ENCODE measurements at regions not wholly inside any gene's neighbourhood (a gene's known extent, or its start where the extent isn't known, plus 50 kb on each side); places are given as distances from the start of the nearest gene placed in this dataset.

DNA sequence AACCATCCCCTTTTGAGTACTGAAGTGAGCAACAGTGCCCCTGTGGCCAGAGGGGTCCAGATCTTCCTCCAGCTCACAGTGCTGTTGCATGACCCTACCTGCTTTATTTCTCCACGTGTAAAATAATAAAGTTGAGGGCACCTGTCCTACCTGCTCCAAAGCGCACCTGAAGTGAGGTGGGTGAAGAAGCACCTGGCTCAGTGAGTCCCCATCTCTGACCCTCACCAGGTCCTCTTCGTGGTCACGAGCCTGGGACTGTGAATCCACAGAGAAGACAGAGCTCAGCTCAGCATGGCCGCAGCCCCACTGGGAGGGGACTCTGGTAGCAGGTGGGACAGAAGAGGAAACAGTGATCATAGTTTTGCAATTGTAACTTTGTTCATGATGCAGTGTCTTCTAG is 976.7 kb upstream of the TMEM132C start:
- TF ChIP-seq GATA2 (IDR thresholded peaks at IDR 0.05; ENCODE audit: low read depth, low read length) (no peak), GATA3 (IDR thresholded peaks at IDR 0.05; ENCODE audit: low read depth, low read length) (no peak)

Measured in SH-SY5Y (cell line).